Subcutaneous abdominal adipose tissue (tissue), 5 donors: ENCODE measurements at regions not wholly inside any gene's neighbourhood (a gene's known extent, or its start where the extent isn't known, plus 50 kb on each side); places are given as distances from the start of the nearest gene placed in this dataset.

ENCODE experiments used
- H3K27ac ChIP-seq: one replicate; pipeline ENCODE4 v1.7.0; 2013; ENCODE audit warnings: low read depth, mild to moderate bottlenecking, inconsistent platforms, low read length, moderate library complexity
- H3K27me3 ChIP-seq, 5 donors: one replicate each; pipeline ENCODE4 v1.7.0; 2013; ENCODE audit warnings: low read length in 5 of 5, inconsistent platforms in 1 of 5; ENCODE audit not compliant: control insufficient read depth in 5 of 5, insufficient read depth in 4 of 5
- H3K36me3 ChIP-seq, 5 donors: one replicate each; pipeline ENCODE4 v1.7.0; 2013; ENCODE audit warnings: low read length in 5 of 5; ENCODE audit not compliant: control insufficient read depth in 5 of 5, insufficient read depth in 5 of 5
- H3K4me1 ChIP-seq, 5 donors: one replicate each; pipeline ENCODE4 v1.7.0; 2013; ENCODE audit warnings: low read length in 5 of 5, mild to moderate bottlenecking in 3 of 5, moderate library complexity in 1 of 5; ENCODE audit not compliant: control insufficient read depth in 5 of 5, insufficient read depth in 5 of 5
- H3K4me3 ChIP-seq, 5 donors: one replicate each; pipeline ENCODE4 v1.7.0; 2013; ENCODE audit warnings: low read length in 5 of 5, low read depth in 1 of 5
- H3K9ac ChIP-seq, 5 donors: one replicate each; pipeline ENCODE4 v1.7.0; 2013; ENCODE audit warnings: low read length in 5 of 5, mild to moderate bottlenecking in 4 of 5, moderate library complexity in 3 of 5
- H3K9me3 ChIP-seq, 5 donors: one replicate each; pipeline ENCODE4 v1.7.0; 2013; ENCODE audit warnings: low read length in 5 of 5; ENCODE audit not compliant: control insufficient read depth in 5 of 5
- donor health status: healthy.
- donor health status: healthy.
- donor health status: healthy.
- donor health status: healthy.
- donor health status: healthy.

DNA sequence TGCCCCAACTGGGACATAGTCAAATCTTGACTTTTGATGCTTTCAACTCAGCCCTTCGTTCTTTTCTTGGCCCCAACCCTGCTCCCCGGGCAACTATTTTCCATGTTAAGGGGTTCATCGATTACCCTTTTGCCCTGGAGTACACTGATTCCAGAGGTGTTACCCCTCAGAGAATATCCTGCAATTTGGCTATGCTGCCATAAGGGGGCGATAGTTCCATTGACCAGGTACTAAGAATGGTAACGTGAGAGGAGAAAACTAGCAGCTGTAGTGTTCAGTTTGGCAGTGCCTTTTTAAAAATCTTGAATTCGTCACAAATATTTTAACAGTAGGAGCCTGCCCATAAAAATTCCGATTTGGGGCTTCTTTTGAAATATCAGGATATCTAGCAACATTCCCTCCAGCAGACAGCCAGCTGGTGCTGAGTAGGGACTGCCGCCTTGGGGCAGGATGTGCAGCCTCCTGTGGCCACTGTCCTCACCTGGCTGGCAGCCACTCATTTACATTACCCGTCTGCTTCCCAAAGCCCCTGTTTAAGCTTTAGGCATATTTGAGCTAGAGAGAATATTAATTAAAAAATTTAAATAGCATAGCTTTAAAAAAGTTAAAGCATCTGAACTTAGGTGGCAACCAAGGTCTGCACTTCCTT is 146.3 kb upstream of the SKOR2 start:
- H3K27me3 ChIP-seq: no peaks in the 10 kb centered on the region
- H3K27ac ChIP-seq: no peak overlapping the region
- no peak overlapping the region for H3K4me3 ChIP-seq
- H3K36me3 ChIP-seq: no peaks in the 10 kb centered on the region
- H3K4me1 ChIP-seq: no peaks in the 10 kb centered on the region
- peaks cover 0 to 14% (median 0%) of the 10 kb centered on the region in 5 donors for H3K9me3 ChIP-seq
- no peak overlapping the region for H3K9ac ChIP-seq

GRCh38 chr18:47391665-47392064 is 140.2 kb upstream of the SKOR2 start:
- H3K9ac ChIP-seq: no peak overlapping the region
- no peaks in the 10 kb centered on the region for H3K9me3 ChIP-seq
- no peak overlapping the region for H3K27ac ChIP-seq

DNA sequence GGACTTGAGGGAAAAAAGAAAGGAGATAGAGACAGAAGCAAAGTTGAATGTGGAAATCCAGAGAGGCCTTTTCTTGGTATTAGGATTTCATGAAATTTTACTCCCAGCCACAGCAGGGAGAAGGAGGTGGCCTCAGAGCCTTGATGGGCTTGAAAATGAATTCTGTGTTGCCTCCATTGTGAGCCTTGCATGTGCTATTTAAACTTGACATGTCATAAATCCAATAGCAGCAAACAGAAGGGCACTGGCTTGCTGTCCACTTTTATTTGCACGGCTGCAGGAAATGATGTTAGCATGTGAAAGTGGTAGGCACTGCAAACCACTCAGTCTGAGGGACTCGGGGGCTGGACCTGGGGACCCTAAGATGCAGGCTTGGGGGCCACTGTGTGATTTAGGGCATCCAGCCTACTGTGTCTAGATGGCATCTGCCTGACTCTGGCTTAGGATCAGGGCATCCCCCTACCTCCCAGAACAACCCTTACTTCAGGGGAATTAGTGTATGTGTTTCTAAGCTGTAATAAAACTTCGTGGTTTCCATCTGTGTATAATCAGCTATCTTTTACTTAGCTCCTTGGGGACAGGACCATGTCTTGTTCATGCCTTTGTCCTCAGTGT is 139.1 kb upstream of the SKOR2 start:
- H3K27ac ChIP-seq: no peak overlapping the region
- H3K9me3 ChIP-seq: peaks cover 0 to 4% (median 3%) of the 10 kb centered on the region in 5 donors
- no peaks in the 10 kb centered on the region for H3K4me1 ChIP-seq
- no peak overlapping the region for H3K9ac ChIP-seq
- H3K36me3 ChIP-seq: no peaks in the 10 kb centered on the region
- no peaks in the 10 kb centered on the region for H3K27me3 ChIP-seq
- H3K4me3 ChIP-seq: no peak overlapping the region

More at GRCh38 chr18:47391665-47392064, 140.2 kb upstream of the SKOR2 start:
- no peak overlapping the region for H3K4me3 ChIP-seq
- H3K36me3 ChIP-seq: no peaks in the 10 kb centered on the region
- no peaks in the 10 kb centered on the region for H3K4me1 ChIP-seq
- H3K27me3 ChIP-seq: no peaks in the 10 kb centered on the region

- H3K27me3 ChIP-seq: no peaks in the 10 kb centered on the region
- H3K9me3 ChIP-seq: peaks cover 0 to 5% (median 3%) of the 10 kb centered on the region in 5 donors
- no peak overlapping the region for H3K4me3 ChIP-seq
- no peaks in the 10 kb centered on the region for H3K4me1 ChIP-seq
- no peaks in the 10 kb centered on the region for H3K36me3 ChIP-seq
- H3K9ac ChIP-seq: no peak overlapping the region
- no peak overlapping the region for H3K27ac ChIP-seq
Observed at GRCh38 chr18:47389210-47389609, 137.8 kb upstream of the SKOR2 start.

GRCh38 chr18:47387864-47388263 is 136.4 kb upstream of the SKOR2 start:
- Histone ChIP-seq H3K27me3 (peaks cover 0 to under 1% (median 0%) of the 10 kb centered on the region in 5 donors), H3K9me3 (peaks cover 0 to 5% (median 3%) of the 10 kb centered on the region in 5 donors), H3K4me1 (no peaks in the 10 kb centered on the region), H3K4me3 (no peak overlapping the region), H3K36me3 (no peaks in the 10 kb centered on the region), H3K27ac (no peak overlapping the region), H3K9ac (no peak overlapping the region)

GRCh38 chr18:47383729-47384128 is 132.3 kb upstream of the SKOR2 start:
- H3K27ac ChIP-seq: no peak overlapping the region
- no peak overlapping the region for H3K4me3 ChIP-seq
- H3K4me1 ChIP-seq: no peaks in the 10 kb centered on the region
- peaks cover 0 to 5% (median 3%) of the 10 kb centered on the region in 5 donors for H3K9me3 ChIP-seq
- no peak overlapping the region for H3K9ac ChIP-seq
- no peaks in the 10 kb centered on the region for H3K36me3 ChIP-seq
- peaks cover 0 to 6% (median 0%) of the 10 kb centered on the region in 5 donors for H3K27me3 ChIP-seq

DNA sequence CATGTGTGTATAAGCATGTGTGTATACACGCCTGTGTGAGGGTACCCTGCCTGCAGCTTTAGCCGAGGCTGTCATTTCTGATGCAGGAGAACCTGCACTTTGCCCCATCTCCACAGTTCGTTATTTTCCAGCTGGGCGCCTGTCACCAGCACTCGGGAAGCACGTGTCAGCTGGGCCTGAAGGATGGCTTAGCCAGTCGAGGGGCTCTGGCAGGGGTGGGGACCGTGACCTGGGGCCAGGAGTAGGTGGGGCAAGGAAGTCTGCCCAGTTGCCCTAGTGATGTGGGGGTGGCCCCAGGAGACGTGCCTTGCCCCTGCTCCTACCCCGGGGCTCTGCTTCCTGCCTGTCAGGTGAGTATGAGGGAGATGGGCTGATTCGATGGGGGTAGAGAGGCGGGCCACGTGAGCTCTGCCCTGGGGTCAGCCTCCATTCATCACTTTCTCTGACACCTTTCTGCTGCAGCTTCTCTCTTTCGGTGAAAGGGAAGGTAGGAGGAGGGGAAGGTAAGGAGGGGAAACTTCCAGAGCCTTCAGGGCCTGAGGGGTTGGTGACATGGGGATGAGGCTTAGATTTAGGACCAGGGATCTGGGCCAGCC is 130.6 kb upstream of the SKOR2 start:
- peaks cover 0 to 5% (median 3%) of the 10 kb centered on the region in 5 donors for H3K9me3 ChIP-seq
- H3K4me3 ChIP-seq: no peak overlapping the region
- no peak overlapping the region for H3K27ac ChIP-seq
- no peak overlapping the region for H3K9ac ChIP-seq
- H3K27me3 ChIP-seq: peaks cover 0 to 6% (median 0%) of the 10 kb centered on the region in 5 donors
- H3K36me3 ChIP-seq: no peaks in the 10 kb centered on the region
- H3K4me1 ChIP-seq: no peaks in the 10 kb centered on the region

GRCh38 chr18:47380153-47380552 is 128.7 kb upstream of the SKOR2 start:
- Histone ChIP-seq H3K4me1 (no peaks in the 10 kb centered on the region), H3K9me3 (no peaks in the 10 kb centered on the region)

GRCh38 chr18:47373465-47373864 is 122.0 kb upstream of the SKOR2 start:
- Histone ChIP-seq H3K27me3 (peaks cover 0 to 3% (median 0%) of the 10 kb centered on the region in 5 donors), H3K9ac (no peak overlapping the region), H3K9me3 (peaks cover 0 to 8% (median 0%) of the 10 kb centered on the region in 5 donors), H3K4me1 (no peaks in the 10 kb centered on the region), H3K27ac (no peak overlapping the region), H3K36me3 (no peaks in the 10 kb centered on the region), H3K4me3 (no peak overlapping the region)

More at GRCh38 chr18:47380153-47380552, 128.7 kb upstream of the SKOR2 start:
- no peak overlapping the region for H3K27ac ChIP-seq
- H3K27me3 ChIP-seq: peaks cover 0 to 6% (median 0%) of the 10 kb centered on the region in 5 donors
- no peak overlapping the region for H3K9ac ChIP-seq
- no peaks in the 10 kb centered on the region for H3K36me3 ChIP-seq
- no peak overlapping the region for H3K4me3 ChIP-seq

DNA sequence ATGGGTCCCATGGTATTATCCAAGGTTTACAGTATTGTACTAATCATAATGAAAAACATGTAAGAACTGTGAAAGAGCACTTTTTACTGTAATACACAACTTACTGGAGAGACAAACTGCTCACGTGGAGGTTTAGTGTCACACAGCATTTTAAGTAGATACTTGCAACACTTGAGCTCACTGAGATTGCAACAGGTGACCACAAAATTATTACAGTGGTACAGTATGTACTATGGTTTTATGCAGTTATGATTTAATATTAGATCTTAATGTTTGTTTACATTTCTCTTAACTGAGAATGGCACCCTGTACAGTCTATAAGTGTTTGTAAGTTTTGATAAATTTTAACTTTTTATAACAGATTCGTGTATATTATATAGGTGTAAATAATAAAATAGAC is 118.6 kb upstream of the SKOR2 start:
- Histone ChIP-seq H3K4me3 (no peak overlapping the region), H3K27ac (no peak overlapping the region), H3K9me3 (peaks cover 0 to 11% (median 4%) of the 10 kb centered on the region in 5 donors), H3K27me3 (peaks cover 0 to 3% (median 0%) of the 10 kb centered on the region in 5 donors), H3K9ac (no peak overlapping the region), H3K36me3 (no peaks in the 10 kb centered on the region), H3K4me1 (no peaks in the 10 kb centered on the region)
